ENCODE measurements at regions not wholly inside any gene's neighbourhood (a gene's known extent, or its start where the extent isn't known, plus 50 kb on each side); places are given as distances from the start of the nearest gene placed in this dataset.

- TF ChIP-seq CTCF (IDR thresholded peaks at IDR 0.05; ENCODE audit: low read depth, low read length, missing input control) (peak; percentile 62), RXRA (IDR thresholded peaks at IDR 0.05) (no peak)
Measured at GRCh38 chr12:65602610-65603295, 221.5 kb upstream of the HMGA2 start.

Measured in liver (tissue), 3 donors.